A673 (cell line): ENCODE measurements at regions not wholly inside any gene's neighbourhood (a gene's known extent, or its start where the extent isn't known, plus 50 kb on each side); places are given as distances from the start of the nearest gene placed in this dataset.

Source experiments
- BruUV-seq: library from RNA; stranded (reverse); fragments of 400-500 nt; replicated peaks from 2 replicates; lab custom pipeline; 2021; lab: Mats Ljungman, UMichigan
- CTCF ChIA-PET: fragments of 300-600 bp; sonication (Branson Sonifier 250); formaldehyde crosslinking; loops from one replicate; lab custom pipeline; 2022; ENCODE audit warnings: antibody characterized with exemption; lab: Charles Lee
- POLR2A ChIA-PET: fragments of 300-600 bp; sonication (Branson Sonifier 250); formaldehyde crosslinking; loops from one replicate; lab custom pipeline; 2022; ENCODE audit warnings: antibody characterized with exemption; ENCODE audit not compliant: low non-redundant PET; lab: Charles Lee
- DNase-seq: peaks from one replicate; pipeline ENCODE4 v3.0.0-alpha.2; 2015; ENCODE audit warnings: low spot score
- H3K27ac ChIP-seq: fragments of 200-600 bp; sonication (generic); 2 replicates; pipeline ENCODE4 v1.5.1; 2016; ENCODE audit warnings: mixed run types, low read depth, mild to moderate bottlenecking, mixed read lengths, antibody characterized with exemption, low read length; ENCODE audit not compliant: poor library complexity, severe bottlenecking
- H3K27me3 ChIP-seq: fragments of 200-600 bp; sonication (generic); replicated peaks from 2 replicates; pipeline ENCODE4 v1.6.1; 2017; ENCODE audit warnings: mixed run types, low read depth, mild to moderate bottlenecking, mixed read lengths, antibody characterized with exemption, low read length; ENCODE audit not compliant: insufficient read depth, poor library complexity
- H3K36me3 ChIP-seq: fragments of 200-600 bp; sonication (generic); 2 replicates; pipeline ENCODE4 v1.6.1; 2016; ENCODE audit warnings: mixed run types, mild to moderate bottlenecking, mixed read lengths, antibody characterized with exemption, low read length; ENCODE audit not compliant: insufficient read depth, poor library complexity, severe bottlenecking
- H3K4me1 ChIP-seq: fragments of 200-600 bp; sonication (generic); 2 replicates; pipeline ENCODE4 v1.6.1; 2017; ENCODE audit warnings: mixed run types, mild to moderate bottlenecking, mixed read lengths, antibody characterized with exemption, low read length; ENCODE audit not compliant: insufficient read depth, poor library complexity, severe bottlenecking
- H3K4me3 ChIP-seq: fragments of 200-600 bp; sonication (generic); 2 replicates; pipeline ENCODE4 v1.5.1; 2016; ENCODE audit warnings: low read depth, mixed run types, mild to moderate bottlenecking, mixed read lengths, low read length; ENCODE audit not compliant: poor library complexity, severe bottlenecking
- H3K9me3 ChIP-seq: fragments of 200-600 bp; sonication (generic); 2 replicates; pipeline ENCODE4 v1.6.1; 2016; ENCODE audit warnings: mixed run types, low read depth, mild to moderate bottlenecking, mixed read lengths, antibody characterized with exemption, low read length; ENCODE audit not compliant: poor library complexity, severe bottlenecking
- EZH2 ChIP-seq: fragments of 200-600 bp; sonication (generic); IDR thresholded peaks from 2 replicates; pipeline ENCODE4 v1.6.1; 2017; ENCODE audit warnings: borderline replicate concordance, low read depth, mild to moderate bottlenecking, mixed read lengths, antibody characterized with exemption, low read length; ENCODE audit not compliant: poor library complexity, severe bottlenecking
- intact Hi-C: fragments of 100-400 bp; cut with micrococcal nuclease; formaldehyde crosslinking; loops from one replicate; pipeline ENCODE4 v1.10.0; 2022; ENCODE audit not compliant: unreplicated experiment
- TF ChIP-seq, protein P1 (sequence below): fragments of 300-800, 200-600 bp; sonication (generic); conservative IDR thresholded peaks from 2 replicates; pipeline ENCODE4 v1.5.1; 2017; ENCODE audit warnings: low read depth, mild to moderate bottlenecking, antibody characterized with exemption, low read length, moderate library complexity, mixed read lengths

DNA sequence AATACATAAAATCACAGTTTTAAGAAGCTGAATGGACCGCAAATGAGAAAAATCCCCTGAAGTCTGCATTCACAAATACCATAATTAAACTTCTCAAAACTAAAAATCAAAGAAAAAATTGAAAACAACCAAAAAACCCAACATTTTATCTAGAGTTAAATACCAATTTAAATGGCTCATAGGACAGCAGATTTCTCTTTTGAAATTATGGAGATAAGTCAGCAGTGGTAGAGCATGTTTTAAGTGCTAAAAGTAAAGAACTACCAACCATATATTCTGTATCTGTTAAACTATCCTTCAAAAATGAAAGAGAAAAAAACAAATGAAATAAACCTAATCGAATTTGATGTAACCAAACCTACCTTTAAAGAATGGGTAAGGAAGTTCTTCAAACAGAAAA, 862.8 kb downstream of the TAF11L14 start:
- ChIA-PET POLR2A (no interaction called here), CTCF (no interaction called here)
- DNase-seq = no peak
- BruUV-seq = no TSS peak
- H3K27me3 ChIP-seq = no peaks in the 10 kb centered on the region
- H3K27ac ChIP-seq = no peak overlapping the region
- H3K4me1 ChIP-seq = no peaks in the 10 kb centered on the region
- intact Hi-C loops = no loop called here
- peaks cover 21% of the 10 kb centered on the region for H3K9me3 ChIP-seq
- no peak for TF ChIP-seq EZH2
- TF ChIP-seq, protein P1, sequence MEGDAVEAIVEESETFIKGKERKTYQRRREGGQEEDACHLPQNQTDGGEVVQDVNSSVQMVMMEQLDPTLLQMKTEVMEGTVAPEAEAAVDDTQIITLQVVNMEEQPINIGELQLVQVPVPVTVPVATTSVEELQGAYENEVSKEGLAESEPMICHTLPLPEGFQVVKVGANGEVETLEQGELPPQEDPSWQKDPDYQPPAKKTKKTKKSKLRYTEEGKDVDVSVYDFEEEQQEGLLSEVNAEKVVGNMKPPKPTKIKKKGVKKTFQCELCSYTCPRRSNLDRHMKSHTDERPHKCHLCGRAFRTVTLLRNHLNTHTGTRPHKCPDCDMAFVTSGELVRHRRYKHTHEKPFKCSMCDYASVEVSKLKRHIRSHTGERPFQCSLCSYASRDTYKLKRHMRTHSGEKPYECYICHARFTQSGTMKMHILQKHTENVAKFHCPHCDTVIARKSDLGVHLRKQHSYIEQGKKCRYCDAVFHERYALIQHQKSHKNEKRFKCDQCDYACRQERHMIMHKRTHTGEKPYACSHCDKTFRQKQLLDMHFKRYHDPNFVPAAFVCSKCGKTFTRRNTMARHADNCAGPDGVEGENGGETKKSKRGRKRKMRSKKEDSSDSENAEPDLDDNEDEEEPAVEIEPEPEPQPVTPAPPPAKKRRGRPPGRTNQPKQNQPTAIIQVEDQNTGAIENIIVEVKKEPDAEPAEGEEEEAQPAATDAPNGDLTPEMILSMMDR = no peak
- H3K36me3 ChIP-seq = no peaks in the 10 kb centered on the region
- no peak overlapping the region for H3K4me3 ChIP-seq

DNA sequence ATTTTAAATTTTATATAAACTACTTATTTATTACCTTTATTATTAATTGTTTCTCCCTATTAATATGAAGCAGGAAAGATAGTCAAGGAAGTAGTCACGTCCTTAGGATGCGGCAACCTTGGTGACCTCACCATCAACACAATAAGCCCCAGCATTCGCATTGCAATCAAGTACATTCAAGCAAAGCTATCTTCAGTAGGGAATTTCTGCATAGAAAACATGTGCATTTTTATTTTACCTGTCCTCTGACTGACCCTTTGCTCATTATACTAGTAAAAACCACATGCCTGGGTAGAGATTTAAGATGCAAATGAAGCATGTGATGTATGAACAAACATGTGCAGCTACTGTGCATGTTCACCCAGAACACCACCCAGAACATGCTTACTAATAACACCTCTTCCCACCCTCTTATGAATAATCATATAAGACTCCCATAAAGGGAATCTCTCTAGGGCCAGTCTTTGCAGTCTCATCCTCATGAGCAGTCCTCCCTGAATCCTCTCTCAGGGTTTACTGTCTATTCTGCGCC, 869.6 kb downstream of the TAF11L14 start:
- no peak for DNase-seq
- no TSS peak for BruUV-seq
- CTCF ChIA-PET = no interaction called here
- no peaks in the 10 kb centered on the region for H3K4me1 ChIP-seq
- no peak for TF ChIP-seq EZH2
- TF ChIP-seq, protein P1 = no peak
- intact Hi-C loops = no loop called here
- H3K4me3 ChIP-seq = no peak overlapping the region
- no peaks in the 10 kb centered on the region for H3K27me3 ChIP-seq
- no peaks in the 10 kb centered on the region for H3K9me3 ChIP-seq
- POLR2A ChIA-PET = no interaction called here
- H3K36me3 ChIP-seq = no peaks in the 10 kb centered on the region
- H3K27ac ChIP-seq = no peak overlapping the region

DNA sequence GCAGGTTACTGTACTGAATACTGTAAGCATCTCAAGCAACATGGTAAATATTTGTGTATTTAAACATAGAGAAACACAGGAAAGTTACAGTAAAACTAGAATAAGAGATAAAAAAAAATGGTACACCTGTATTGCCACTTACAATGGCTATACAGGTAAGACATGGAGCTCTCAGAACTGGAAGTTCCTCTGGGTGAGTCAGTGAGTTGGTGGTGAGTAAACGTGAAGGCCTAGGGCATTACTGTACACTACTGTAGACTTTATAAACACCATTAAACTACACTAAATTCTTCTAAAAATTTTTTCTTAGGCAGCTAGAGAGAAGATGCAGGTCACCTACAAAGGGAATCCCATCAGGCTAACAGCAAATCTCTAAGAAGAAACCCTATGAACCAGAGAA, 872.9 kb downstream of the TAF11L14 start:
- no TSS peak for BruUV-seq
- TF ChIP-seq, protein P1 = no peak
- no peak for TF ChIP-seq EZH2
- Histone ChIP-seq H3K36me3 (no peaks in the 10 kb centered on the region), H3K27me3 (no peaks in the 10 kb centered on the region), H3K4me1 (no peaks in the 10 kb centered on the region), H3K9me3 (no peaks in the 10 kb centered on the region), H3K4me3 (no peak overlapping the region), H3K27ac (no peak overlapping the region)
- no peak for DNase-seq
- intact Hi-C loops = no loop called here
- POLR2A ChIA-PET = no interaction called here
- CTCF ChIA-PET = no interaction called here
